PC-9 (cell line): ENCODE measurements at regions not wholly inside any gene's neighbourhood (a gene's known extent, or its start where the extent isn't known, plus 50 kb on each side); places are given as distances from the start of the nearest gene placed in this dataset.

Experiments
- BruUV-seq: library from RNA; stranded (reverse); fragments of 400-500 nt; replicated peaks from 2 replicates; lab custom pipeline; 2021; lab: Mats Ljungman, UMichigan
- CTCF ChIA-PET: fragments of 300-600 bp; sonication (Branson Sonifier 250); formaldehyde crosslinking; loops from one replicate; lab custom pipeline; 2022; ENCODE audit warnings: antibody characterized with exemption; lab: Charles Lee
- POLR2A ChIA-PET: fragments of 300-600 bp; sonication (Branson Sonifier 250); formaldehyde crosslinking; loops from one replicate; lab custom pipeline; 2022; ENCODE audit warnings: antibody characterized with exemption; ENCODE audit not compliant: unreplicated experiment; lab: Charles Lee
- DNase-seq, 2 experiments: peaks; one replicate each; pipeline versions ENCODE4 v3.0.0 to v3.0.0-alpha.2; 2015 to 2022; ENCODE audit warnings: mixed read lengths in 1 of 2
- H2AFZ ChIP-seq: fragments of 200-600 bp; sonication (generic); 2 replicates; pipeline ENCODE4 v1.8.1; 2017; ENCODE audit warnings: antibody characterized with exemption
- H3F3A ChIP-seq: fragments of 200-600 bp; sonication (generic); 2 replicates; pipeline ENCODE4 v1.8.1; 2017; ENCODE audit warnings: antibody characterized with exemption, mild to moderate bottlenecking, low read depth; ENCODE audit not compliant: insufficient read depth
- H3K27ac ChIP-seq: fragments of 200-600 bp; sonication (generic); 2 replicates; pipeline ENCODE4 v1.6.1; 2016; ENCODE audit warnings: mixed run types
- H3K27me3 ChIP-seq: fragments of 200-600 bp; sonication (generic); 2 replicates; pipeline ENCODE4 v1.6.1; 2016; ENCODE audit warnings: low read depth, mixed run types; ENCODE audit not compliant: insufficient read depth
- H3K36me3 ChIP-seq: fragments of 200-600 bp; sonication (generic); 2 replicates; pipeline ENCODE4 v1.6.1; 2016; ENCODE audit warnings: low read depth, mixed run types
- H3K4me1 ChIP-seq: fragments of 200-600 bp; sonication (generic); replicated peaks from 2 replicates; pipeline ENCODE4 v1.6.1; 2016; ENCODE audit warnings: mixed run types; ENCODE audit not compliant: insufficient read depth
- H3K4me2 ChIP-seq: fragments of 200-600 bp; sonication (generic); 2 replicates; pipeline ENCODE4 v1.6.1; 2017; ENCODE audit warnings: mixed run types
- H3K4me3 ChIP-seq: fragments of 200-600 bp; sonication (generic); 2 replicates; pipeline ENCODE4 v1.6.1; 2016; ENCODE audit warnings: mixed run types
- H3K79me2 ChIP-seq: fragments of 200-600 bp; sonication (generic); 2 replicates; pipeline ENCODE4 v1.6.1; 2017; ENCODE audit warnings: low read depth, mixed run types
- H3K9me2 ChIP-seq: fragments of 200-600 bp; sonication (generic); 2 replicates; pipeline ENCODE4 v1.8.1; 2017; ENCODE audit warnings: mild to moderate bottlenecking; ENCODE audit not compliant: insufficient read depth
- H3K9me3 ChIP-seq: fragments of 200-600 bp; sonication (generic); 2 replicates; pipeline ENCODE4 v1.8.1; 2016; ENCODE audit warnings: low read depth; ENCODE audit not compliant: insufficient read depth
- H4K20me1 ChIP-seq: fragments of 200-600 bp; sonication (generic); 2 replicates; pipeline ENCODE4 v1.8.1; 2017; ENCODE audit not compliant: insufficient read depth
- EZH2 ChIP-seq: fragments of 200-600 bp; sonication (generic); IDR thresholded peaks from 2 replicates; pipeline ENCODE4 v1.8.0; 2017; ENCODE audit warnings: antibody characterized with exemption, low read depth
- intact Hi-C: fragments of 100-400 bp; cut with micrococcal nuclease; formaldehyde crosslinking; loops from one replicate; pipeline ENCODE4 v1.10.0; 2022; ENCODE audit not compliant: unreplicated experiment
- TF ChIP-seq, protein P1 (sequence below): fragments of 200-600 bp; sonication (generic); conservative IDR thresholded peaks from 2 replicates; pipeline ENCODE4 v1.6.1; 2017; ENCODE audit warnings: mixed run types, antibody characterized with exemption, mild to moderate bottlenecking, moderate library complexity

GRCh38 chr2:139124271-139124670 lies 344.1 kb upstream of the NXPH2 start:
- no peak overlapping the region for H2AFZ ChIP-seq

DNA sequence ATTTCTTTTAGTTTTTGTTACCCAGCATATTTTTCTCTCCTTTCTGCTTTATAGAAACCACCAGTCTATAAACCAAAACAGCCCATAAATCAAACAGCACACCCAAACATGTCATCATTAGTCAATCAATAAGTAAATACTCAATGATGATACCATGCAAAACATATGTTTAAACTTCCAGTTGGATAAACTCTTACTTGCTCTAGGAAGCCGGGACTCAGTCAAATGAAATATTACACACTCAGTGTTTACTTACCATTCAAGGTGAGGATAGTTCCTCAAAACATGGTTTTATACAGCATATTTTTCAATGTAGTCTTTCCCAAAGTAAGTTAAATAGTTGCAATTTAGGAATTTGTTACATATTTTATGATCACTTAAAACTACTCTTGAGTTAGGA lies 343.6 kb upstream of the NXPH2 start:
- Histone ChIP-seq H3K79me2 (no peaks in the 10 kb centered on the region), H3K9me3 (no peaks in the 10 kb centered on the region; the same call in 1 of the 2 replicates), H2AFZ (no peak overlapping the region), H3K27ac (no peak overlapping the region), H3K4me2 (no peak overlapping the region), H3K9me2 (no peaks in the 10 kb centered on the region), H3K27me3 (no peaks in the 10 kb centered on the region), H3K4me3 (no peak overlapping the region), H3F3A (no peaks in the 10 kb centered on the region), H3K4me1 (no peaks in the 10 kb centered on the region), H4K20me1 (no peaks in the 10 kb centered on the region), H3K36me3 (no peaks in the 10 kb centered on the region)
- DNase-seq = no peak
- BruUV-seq = no TSS peak
- TF ChIP-seq, protein P1, sequence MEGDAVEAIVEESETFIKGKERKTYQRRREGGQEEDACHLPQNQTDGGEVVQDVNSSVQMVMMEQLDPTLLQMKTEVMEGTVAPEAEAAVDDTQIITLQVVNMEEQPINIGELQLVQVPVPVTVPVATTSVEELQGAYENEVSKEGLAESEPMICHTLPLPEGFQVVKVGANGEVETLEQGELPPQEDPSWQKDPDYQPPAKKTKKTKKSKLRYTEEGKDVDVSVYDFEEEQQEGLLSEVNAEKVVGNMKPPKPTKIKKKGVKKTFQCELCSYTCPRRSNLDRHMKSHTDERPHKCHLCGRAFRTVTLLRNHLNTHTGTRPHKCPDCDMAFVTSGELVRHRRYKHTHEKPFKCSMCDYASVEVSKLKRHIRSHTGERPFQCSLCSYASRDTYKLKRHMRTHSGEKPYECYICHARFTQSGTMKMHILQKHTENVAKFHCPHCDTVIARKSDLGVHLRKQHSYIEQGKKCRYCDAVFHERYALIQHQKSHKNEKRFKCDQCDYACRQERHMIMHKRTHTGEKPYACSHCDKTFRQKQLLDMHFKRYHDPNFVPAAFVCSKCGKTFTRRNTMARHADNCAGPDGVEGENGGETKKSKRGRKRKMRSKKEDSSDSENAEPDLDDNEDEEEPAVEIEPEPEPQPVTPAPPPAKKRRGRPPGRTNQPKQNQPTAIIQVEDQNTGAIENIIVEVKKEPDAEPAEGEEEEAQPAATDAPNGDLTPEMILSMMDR = no peak
- TF ChIP-seq EZH2 = no peak
- CTCF ChIA-PET = no interaction called here
- intact Hi-C loops = no loop called here
- POLR2A ChIA-PET = no interaction called here

More at GRCh38 chr2:139124271-139124670, 344.1 kb upstream of the NXPH2 start:
- H3K4me1 ChIP-seq = no peaks in the 10 kb centered on the region
- H3K27me3 ChIP-seq = no peaks in the 10 kb centered on the region
- no peaks in the 10 kb centered on the region for H3F3A ChIP-seq
- no peaks in the 10 kb centered on the region for H3K79me2 ChIP-seq
- no peaks in the 10 kb centered on the region; the same call in 1 of the 2 replicates for H3K9me3 ChIP-seq
- TF ChIP-seq, protein P1 = no peak
- no peak for TF ChIP-seq EZH2
- no peak overlapping the region for H3K4me3 ChIP-seq
- H4K20me1 ChIP-seq = no peaks in the 10 kb centered on the region
- CTCF ChIA-PET = no interaction called here
- no peak overlapping the region for H3K27ac ChIP-seq
- intact Hi-C loops = no loop called here
- H3K4me2 ChIP-seq = no peak overlapping the region
- no peaks in the 10 kb centered on the region for H3K36me3 ChIP-seq
- H3K9me2 ChIP-seq = no peaks in the 10 kb centered on the region
- no peak for DNase-seq
- BruUV-seq = no TSS peak
- POLR2A ChIA-PET = no interaction called here

DNA sequence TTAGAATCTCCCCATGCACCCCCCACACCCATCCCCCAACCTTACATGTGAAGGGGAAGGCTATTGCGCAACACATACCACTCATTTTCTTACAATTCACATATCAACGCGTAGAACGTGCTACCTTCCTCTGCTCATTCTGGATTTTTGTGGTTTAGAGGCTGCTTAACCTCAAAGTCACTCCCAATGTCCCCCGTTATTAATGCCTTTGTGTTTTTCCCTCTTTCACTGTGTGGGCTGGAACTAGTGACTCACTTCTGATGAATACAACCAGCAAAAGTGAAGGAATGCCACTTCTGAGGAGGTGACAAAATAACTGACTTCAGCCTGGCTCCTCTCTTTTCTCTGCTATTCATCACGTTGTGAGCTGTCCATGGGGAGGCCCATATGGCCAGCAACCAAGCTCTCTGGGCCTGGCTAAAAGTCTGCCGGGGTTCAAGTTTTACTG lies 342.5 kb upstream of the NXPH2 start:
- Histone ChIP-seq H3K27me3 (no peaks in the 10 kb centered on the region), H3K9me3 (no peaks in the 10 kb centered on the region; the same call in 1 of the 2 replicates), H3K79me2 (no peaks in the 10 kb centered on the region), H3K27ac (no peak overlapping the region), H2AFZ (no peak overlapping the region; the same call in 1 of the 2 replicates), H3K9me2 (no peaks in the 10 kb centered on the region), H3K4me3 (no peak overlapping the region), H3F3A (no peaks in the 10 kb centered on the region), H3K36me3 (no peaks in the 10 kb centered on the region), H3K4me1 (no peaks in the 10 kb centered on the region), H3K4me2 (peak overlapping the region; percentile 47), H4K20me1 (no peaks in the 10 kb centered on the region)
- TF ChIP-seq, protein P1 = no peak
- TF ChIP-seq EZH2 = no peak
- ChIA-PET CTCF (no interaction called here), POLR2A (no interaction called here)
- intact Hi-C loops = loop anchor here (1.0 kb wide), 1 partner anchor 174 kb away; no protein-coding TSS in a partner anchor
- BruUV-seq = no TSS peak
- peak; percentile 36 to 46 for DNase-seq
